Left ventricle myocardium inferior (tissue), 1 donor: ENCODE measurements at regions not wholly inside any gene's neighbourhood (a gene's known extent, or its start where the extent isn't known, plus 50 kb on each side); places are given as distances from the start of the nearest gene placed in this dataset.
A peak's percentile ranks its signal among the peaks of the same experiment; 100 is the strongest.

ENCODE experiments used
- DNase-seq: peaks from one replicate; pipeline ENCODE4 v3.0.0-alpha.2; 2020
- H3K27ac ChIP-seq: fragments of 200-600 bp; replicated peaks from 2 replicates; pipeline ENCODE4 v1.8.0; 2021
- H3K27me3 ChIP-seq: fragments of 200-600 bp; 2 replicates; pipeline ENCODE4 v1.8.0; 2021; ENCODE audit warnings: low read depth
- H3K36me3 ChIP-seq: fragments of 200-600 bp; 2 replicates; pipeline ENCODE4 v1.8.0; 2021
- H3K4me1 ChIP-seq: fragments of 200-600 bp; 2 replicates; pipeline ENCODE4 v1.8.0; 2021
- H3K4me3 ChIP-seq: fragments of 200-600 bp; 2 replicates; pipeline ENCODE4 v1.8.0; 2021; ENCODE audit warnings: mild to moderate bottlenecking, moderate library complexity
- H3K9me3 ChIP-seq: fragments of 200-600 bp; replicated peaks from 2 replicates; pipeline ENCODE4 v1.8.0; 2021
- intact Hi-C: fragments of 100-400 bp; cut with micrococcal nuclease; formaldehyde crosslinking; loops from one replicate; pipeline ENCODE4 v1.11.0; 2022
- TF ChIP-seq, protein P1 (sequence below): fragments of 200-600 bp; IDR thresholded peaks from 2 replicates; pipeline ENCODE4 v1.8.0; 2021; ENCODE audit warnings: antibody characterized with exemption, mild to moderate bottlenecking, borderline replicate concordance
- donor health status: DM: no; HTN: yes; CAD: no; lungs with severe emphysema.

DNA sequence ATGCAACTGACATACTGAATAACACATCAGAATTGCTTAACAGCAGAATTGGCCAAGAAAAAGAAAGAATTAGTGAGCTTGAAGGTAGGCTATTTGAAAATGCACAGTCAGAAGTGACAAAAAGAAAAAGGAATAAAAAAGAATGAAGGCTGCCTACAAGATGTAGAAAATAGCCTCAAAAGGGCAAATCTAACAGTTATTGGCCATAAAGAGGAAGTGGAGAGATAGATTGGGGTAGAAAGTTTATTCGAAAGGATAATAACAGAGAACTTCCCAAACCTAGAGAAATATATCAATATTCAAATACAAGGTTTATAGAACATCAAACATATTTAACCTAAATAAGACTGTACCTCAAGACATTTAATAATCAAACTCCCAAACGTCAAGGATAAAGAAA, 67.5 kb downstream of the ATP6V1G3 start:
- H3K4me1 ChIP-seq: no peaks in the 10 kb centered on the region
- H3K27ac ChIP-seq: no peak overlapping the region
- TF ChIP-seq, protein P1, sequence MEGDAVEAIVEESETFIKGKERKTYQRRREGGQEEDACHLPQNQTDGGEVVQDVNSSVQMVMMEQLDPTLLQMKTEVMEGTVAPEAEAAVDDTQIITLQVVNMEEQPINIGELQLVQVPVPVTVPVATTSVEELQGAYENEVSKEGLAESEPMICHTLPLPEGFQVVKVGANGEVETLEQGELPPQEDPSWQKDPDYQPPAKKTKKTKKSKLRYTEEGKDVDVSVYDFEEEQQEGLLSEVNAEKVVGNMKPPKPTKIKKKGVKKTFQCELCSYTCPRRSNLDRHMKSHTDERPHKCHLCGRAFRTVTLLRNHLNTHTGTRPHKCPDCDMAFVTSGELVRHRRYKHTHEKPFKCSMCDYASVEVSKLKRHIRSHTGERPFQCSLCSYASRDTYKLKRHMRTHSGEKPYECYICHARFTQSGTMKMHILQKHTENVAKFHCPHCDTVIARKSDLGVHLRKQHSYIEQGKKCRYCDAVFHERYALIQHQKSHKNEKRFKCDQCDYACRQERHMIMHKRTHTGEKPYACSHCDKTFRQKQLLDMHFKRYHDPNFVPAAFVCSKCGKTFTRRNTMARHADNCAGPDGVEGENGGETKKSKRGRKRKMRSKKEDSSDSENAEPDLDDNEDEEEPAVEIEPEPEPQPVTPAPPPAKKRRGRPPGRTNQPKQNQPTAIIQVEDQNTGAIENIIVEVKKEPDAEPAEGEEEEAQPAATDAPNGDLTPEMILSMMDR: no peak
- DNase-seq: no peak
- H3K9me3 ChIP-seq: peaks cover 23% of the 10 kb centered on the region
- intact Hi-C loops: no loop called here
- no peaks in the 10 kb centered on the region for H3K27me3 ChIP-seq
- H3K4me3 ChIP-seq: no peak overlapping the region
- no peaks in the 10 kb centered on the region for H3K36me3 ChIP-seq

DNA sequence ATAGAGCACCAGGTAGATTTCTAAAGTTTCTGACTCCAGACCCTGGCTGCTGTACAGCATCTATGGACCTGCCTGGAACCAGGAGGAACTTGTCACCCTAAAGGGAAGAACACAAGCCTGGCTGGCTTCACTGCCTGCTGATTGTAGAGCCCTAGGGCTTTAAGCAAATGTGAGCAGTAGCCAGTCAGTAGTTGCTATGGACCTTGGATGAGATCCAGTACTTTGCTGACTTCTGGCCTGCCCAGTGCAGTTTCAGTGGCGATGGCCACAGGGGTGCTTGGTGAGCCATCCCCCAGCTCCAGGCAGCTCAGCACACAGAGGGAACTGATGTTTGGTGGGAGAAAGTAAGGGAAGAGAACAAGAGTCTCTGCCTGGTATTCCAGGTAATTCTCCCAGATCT, 68.4 kb downstream of the ATP6V1G3 start:
- no peaks in the 10 kb centered on the region for H3K27me3 ChIP-seq
- H3K4me3 ChIP-seq: no peak overlapping the region
- peaks cover 23% of the 10 kb centered on the region for H3K9me3 ChIP-seq
- no peak overlapping the region for H3K27ac ChIP-seq
- intact Hi-C loops: no loop called here
- DNase-seq: no peak
- TF ChIP-seq, protein P1: no peak
- H3K4me1 ChIP-seq: no peaks in the 10 kb centered on the region
- H3K36me3 ChIP-seq: no peaks in the 10 kb centered on the region

DNA sequence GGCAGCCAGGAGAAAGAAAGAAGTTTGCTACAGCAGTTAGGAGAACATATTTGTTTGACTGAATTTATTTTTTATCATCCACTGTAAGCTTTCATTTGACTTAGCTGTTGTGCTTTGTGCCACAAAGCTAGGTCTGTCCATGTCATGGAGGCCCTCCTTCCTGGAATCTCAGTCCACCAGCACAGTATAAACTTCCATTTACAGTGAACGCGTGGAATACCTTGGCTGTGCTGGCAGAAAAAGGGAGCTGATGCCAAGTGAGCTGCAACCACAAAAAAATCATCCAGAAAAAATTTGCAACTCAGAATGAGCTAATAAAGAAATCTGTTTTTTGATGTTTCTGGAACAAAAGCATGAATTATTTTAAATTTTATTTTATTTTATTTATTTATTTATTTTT, 72.6 kb downstream of the ATP6V1G3 start:
- TF ChIP-seq, protein P1: no peak
- H3K27ac ChIP-seq: no peak overlapping the region
- intact Hi-C loops: loop anchor here (10.0 kb wide), 1 partner anchor 383 kb away; no protein-coding TSS in a partner anchor
- DNase-seq: no peak
- H3K9me3 ChIP-seq: no peaks in the 10 kb centered on the region
- no peaks in the 10 kb centered on the region for H3K27me3 ChIP-seq
- H3K4me1 ChIP-seq: no peaks in the 10 kb centered on the region
- H3K36me3 ChIP-seq: no peaks in the 10 kb centered on the region
- H3K4me3 ChIP-seq: no peak overlapping the region

DNA sequence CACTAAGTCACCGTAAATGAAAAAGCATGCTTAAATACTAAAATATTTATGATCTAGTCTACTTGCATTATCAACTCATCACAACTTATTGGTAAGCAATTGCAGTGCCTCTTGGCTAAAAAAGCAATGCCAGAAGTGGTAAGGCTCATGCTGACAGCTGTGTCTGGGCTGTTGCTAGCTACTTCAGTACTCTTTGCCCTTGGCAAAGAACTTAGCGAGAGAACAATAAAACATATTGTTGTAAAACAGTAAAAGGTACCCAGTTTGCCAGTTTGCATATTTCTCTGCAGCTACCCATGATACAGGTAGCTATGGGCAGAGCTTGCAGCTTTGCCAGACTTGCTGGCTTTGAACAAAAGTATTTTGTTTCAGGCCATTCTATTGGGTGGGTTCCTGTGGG, 73.1 kb downstream of the ATP6V1G3 start:
- TF ChIP-seq, protein P1: no peak

GRCh38 chr1:198465201-198466144, 75.0 kb downstream of the ATP6V1G3 start:
- intact Hi-C loops: loop anchor here (10.0 kb wide), 1 partner anchor 381 kb away; no protein-coding TSS in a partner anchor
- TF ChIP-seq, protein P1: peak; percentile 74
- no peak overlapping the region for H3K4me3 ChIP-seq
- no peaks in the 10 kb centered on the region for H3K36me3 ChIP-seq
- no peak overlapping the region for H3K27ac ChIP-seq
- no peaks in the 10 kb centered on the region for H3K9me3 ChIP-seq
- H3K4me1 ChIP-seq: no peaks in the 10 kb centered on the region
- no peak for DNase-seq
- no peaks in the 10 kb centered on the region for H3K27me3 ChIP-seq

More for the DNA sequence above, 73.1 kb downstream of the ATP6V1G3 start:
- intact Hi-C loops: loop anchor here (10.0 kb wide), 1 partner anchor 383 kb away; no protein-coding TSS in a partner anchor
- H3K4me1 ChIP-seq: no peaks in the 10 kb centered on the region
- H3K36me3 ChIP-seq: no peaks in the 10 kb centered on the region
- DNase-seq: no peak
- no peaks in the 10 kb centered on the region for H3K27me3 ChIP-seq
- no peak overlapping the region for H3K27ac ChIP-seq
- H3K9me3 ChIP-seq: no peaks in the 10 kb centered on the region
- H3K4me3 ChIP-seq: no peak overlapping the region
